Liver (tissue), 8 donors: ENCODE measurements at regions not wholly inside any gene's neighbourhood (a gene's known extent, or its start where the extent isn't known, plus 50 kb on each side); places are given as distances from the start of the nearest gene placed in this dataset.
A peak's percentile ranks its signal among the peaks of the same experiment; 100 is the strongest.

Source experiments
- DNase-seq: peaks from one replicate; pipeline ENCODE4 v3.0.0-alpha.2; 2017; ENCODE audit warnings: low spot score
- H3K27ac ChIP-seq, 2 donors: one replicate each; pipeline ENCODE4 v1.7.0; 2013; ENCODE audit warnings: inconsistent platforms in 2 of 2, low read length in 2 of 2, control low read depth in 1 of 2, low read depth in 1 of 2, mild to moderate bottlenecking in 1 of 2
- H3K27me3 ChIP-seq, 4 donors: one replicate each; pipeline versions ENCODE4 v1.6.1 to v1.7.0; 2013; ENCODE audit warnings: low read length in 3 of 4, inconsistent platforms in 1 of 4, mild to moderate bottlenecking in 1 of 4, moderate library complexity in 1 of 4; ENCODE audit not compliant: control insufficient read depth in 4 of 4, insufficient read depth in 4 of 4
- H3K36me3 ChIP-seq, 4 donors: one replicate each; pipeline versions ENCODE4 v1.6.1 to v1.7.0; 2013; ENCODE audit warnings: low read length in 3 of 4, mild to moderate bottlenecking in 3 of 4, low read depth in 1 of 4, moderate library complexity in 1 of 4; ENCODE audit not compliant: control insufficient read depth in 4 of 4, insufficient read depth in 3 of 4
- H3K4me1 ChIP-seq, 4 donors: one replicate each; pipeline versions ENCODE4 v1.6.1 to v1.7.0; 2013; ENCODE audit warnings: low read length in 3 of 4, mild to moderate bottlenecking in 3 of 4, moderate library complexity in 1 of 4; ENCODE audit not compliant: control insufficient read depth in 4 of 4, insufficient read depth in 4 of 4
- H3K4me3 ChIP-seq, 3 donors: one replicate each; pipeline versions ENCODE4 v1.6.1 to v1.7.0; 2013; ENCODE audit warnings: low read length in 3 of 3, control low read depth in 1 of 3, low read depth in 1 of 3, mild to moderate bottlenecking in 1 of 3
- H3K9ac ChIP-seq, 2 donors: one replicate each; pipeline ENCODE4 v1.7.0; 2013; ENCODE audit warnings: low read length in 2 of 2, mild to moderate bottlenecking in 2 of 2, moderate library complexity in 2 of 2, control low read depth in 1 of 2, low read depth in 1 of 2
- H3K9me3 ChIP-seq, 4 donors: one replicate each; pipeline versions ENCODE4 v1.6.1 to v1.7.0; 2013; ENCODE audit warnings: low read length in 3 of 4; ENCODE audit not compliant: control insufficient read depth in 4 of 4
- EGR1 ChIP-seq, 2 donors: IDR thresholded peaks; 2 replicates each; pipeline ENCODE4 v1.6.1; 2016 to 2018; ENCODE audit warnings: antibody characterized with exemption in 2 of 2, low read depth in 2 of 2
- FOXA1 ChIP-seq: IDR thresholded peaks from 2 replicates; pipeline ENCODE4 v1.6.1; 2016; ENCODE audit warnings: antibody characterized with exemption
- FOXA2 ChIP-seq: IDR thresholded peaks from 2 replicates; pipeline ENCODE4 v1.6.1; 2016; ENCODE audit warnings: antibody characterized with exemption
- GABPA ChIP-seq, 2 donors: IDR thresholded peaks in 1 of 2; conservative IDR thresholded peaks in 1 of 2; 2 replicates each; pipeline ENCODE4 v1.6.1; 2016; ENCODE audit warnings: antibody characterized with exemption in 2 of 2, mild to moderate bottlenecking in 1 of 2, moderate library complexity in 1 of 2
- HNF4A ChIP-seq, 2 donors: conservative IDR thresholded peaks; 2 replicates each; pipeline ENCODE4 v1.6.1; 2016; ENCODE audit warnings: antibody characterized with exemption in 2 of 2, mild to moderate bottlenecking in 2 of 2
- HNF4G ChIP-seq: IDR thresholded peaks from 2 replicates; pipeline ENCODE4 v1.6.1; 2016; ENCODE audit warnings: antibody characterized with exemption
- JUND ChIP-seq, 2 donors: IDR thresholded peaks; 2 replicates each; pipeline ENCODE4 v1.6.1; 2016; ENCODE audit warnings: antibody characterized with exemption in 2 of 2
- NR2F2 ChIP-seq: IDR thresholded peaks from 2 replicates; pipeline ENCODE4 v1.6.1; 2016; ENCODE audit warnings: antibody characterized with exemption
- RAD21 ChIP-seq, 2 donors: IDR thresholded peaks; 2 replicates each; pipeline ENCODE4 v1.6.1; 2016; ENCODE audit warnings: antibody characterized with exemption in 2 of 2, mild to moderate bottlenecking in 2 of 2
- RXRA ChIP-seq, 2 donors: IDR thresholded peaks; 2 replicates each; pipeline ENCODE4 v1.6.1; 2017 to 2018; ENCODE audit warnings: antibody characterized with exemption in 2 of 2, mild to moderate bottlenecking in 1 of 2
- SP1 ChIP-seq: IDR thresholded peaks from 2 replicates; pipeline ENCODE4 v1.6.1; 2018; ENCODE audit warnings: antibody characterized with exemption, mild to moderate bottlenecking
- TAF1 ChIP-seq: conservative IDR thresholded peaks from 2 replicates; pipeline ENCODE4 v1.6.1; 2016; ENCODE audit warnings: antibody characterized with exemption, mild to moderate bottlenecking
- YY1 ChIP-seq: IDR thresholded peaks from 2 replicates; pipeline ENCODE4 v1.6.1; 2016; ENCODE audit warnings: antibody characterized with exemption, mild to moderate bottlenecking
- WGBS: extraction: QIAGEN DNeasy Blood & Tissue Kit; methylation state at CpG from one replicate; pipeline ENCODE4 v1.1.7; 2013; 5-methylcytosine and 5-hydroxymethylcytosine counted together
- TF ChIP-seq, protein P1 (sequence below): fragments of 150-350 bp; IDR thresholded peaks from 2 replicates; pipeline ENCODE4 v1.5.1; 2017; ENCODE audit warnings: improper control_type of control experiment, low read depth, low read length; ENCODE audit not compliant: missing input control
- TF ChIP-seq, protein P2 (sequence below): IDR thresholded peaks from 2 replicates; pipeline ENCODE4 v1.6.1; 2016; ENCODE audit warnings: antibody characterized with exemption
- TF ChIP-seq, protein P3 (sequence below): IDR thresholded peaks from 2 replicates; pipeline ENCODE4 v1.6.1; 2016; ENCODE audit warnings: antibody characterized with exemption
- TF ChIP-seq, protein P4 (sequence below): IDR thresholded peaks from 2 replicates; pipeline ENCODE4 v1.6.1; 2016; ENCODE audit warnings: antibody characterized with exemption
- donor health status: healthy.
- donor health status: healthy.
- donor health status: healthy.
- donor health status: healthy.
- donor health status: healthy.

DNA sequence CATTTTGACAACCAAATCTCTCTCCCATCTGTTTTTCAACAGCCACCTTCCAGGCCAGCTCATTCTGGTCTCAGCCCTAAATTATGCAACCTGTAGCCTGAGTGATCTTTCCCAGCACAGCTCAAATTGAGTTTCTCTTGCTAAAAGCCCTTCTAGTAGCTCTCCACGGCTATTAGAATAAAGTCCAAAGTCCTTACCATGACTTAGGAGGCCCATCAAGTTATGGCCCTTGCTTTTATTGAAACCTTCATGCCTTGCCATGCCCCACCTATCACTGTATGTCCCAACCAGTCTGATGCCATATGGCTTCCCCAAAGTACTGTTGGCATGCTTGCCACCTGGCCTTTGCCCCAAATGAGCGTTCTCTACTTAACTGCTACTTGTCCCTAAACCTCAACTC is 303.5 kb upstream of the GADL1 start (continued):
- TF ChIP-seq JUND (IDR thresholded peaks at IDR 0.05) = peak in 1 of 2 donors; percentile 8
- TF ChIP-seq EGR1 (IDR thresholded peaks at IDR 0.05; ENCODE audit: low read depth in 2 of 2) = no peak
- TF ChIP-seq, protein P1, sequence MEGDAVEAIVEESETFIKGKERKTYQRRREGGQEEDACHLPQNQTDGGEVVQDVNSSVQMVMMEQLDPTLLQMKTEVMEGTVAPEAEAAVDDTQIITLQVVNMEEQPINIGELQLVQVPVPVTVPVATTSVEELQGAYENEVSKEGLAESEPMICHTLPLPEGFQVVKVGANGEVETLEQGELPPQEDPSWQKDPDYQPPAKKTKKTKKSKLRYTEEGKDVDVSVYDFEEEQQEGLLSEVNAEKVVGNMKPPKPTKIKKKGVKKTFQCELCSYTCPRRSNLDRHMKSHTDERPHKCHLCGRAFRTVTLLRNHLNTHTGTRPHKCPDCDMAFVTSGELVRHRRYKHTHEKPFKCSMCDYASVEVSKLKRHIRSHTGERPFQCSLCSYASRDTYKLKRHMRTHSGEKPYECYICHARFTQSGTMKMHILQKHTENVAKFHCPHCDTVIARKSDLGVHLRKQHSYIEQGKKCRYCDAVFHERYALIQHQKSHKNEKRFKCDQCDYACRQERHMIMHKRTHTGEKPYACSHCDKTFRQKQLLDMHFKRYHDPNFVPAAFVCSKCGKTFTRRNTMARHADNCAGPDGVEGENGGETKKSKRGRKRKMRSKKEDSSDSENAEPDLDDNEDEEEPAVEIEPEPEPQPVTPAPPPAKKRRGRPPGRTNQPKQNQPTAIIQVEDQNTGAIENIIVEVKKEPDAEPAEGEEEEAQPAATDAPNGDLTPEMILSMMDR = no peak
- no peak for TF ChIP-seq GABPA (IDR thresholded peaks at IDR 0.05 in 1 of 2, conservative IDR thresholded peaks at IDR 0.05 in 1 of 2)
- TF ChIP-seq FOXA1 = no peak

DNA sequence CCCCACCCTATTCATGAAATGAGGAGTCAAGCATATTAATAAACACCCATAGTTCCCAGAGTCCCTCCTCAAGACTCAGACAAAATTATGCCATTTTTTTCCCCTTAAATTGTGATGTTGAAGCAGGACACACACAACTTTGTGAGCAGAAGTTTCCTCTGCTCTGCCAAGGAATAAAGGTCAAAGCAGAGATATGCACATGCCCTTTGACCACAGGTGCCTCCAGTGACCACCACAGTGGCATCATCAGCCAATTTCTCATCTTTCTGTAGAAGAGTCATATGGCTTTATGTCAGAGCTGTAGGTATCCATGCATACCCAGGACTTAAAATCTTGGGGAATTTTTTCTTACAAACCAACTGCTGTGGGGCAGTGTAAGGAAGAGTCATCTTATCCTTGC is 304.4 kb upstream of the GADL1 start:
- Histone ChIP-seq H3K9ac (no peak overlapping the region), H3K27ac (no peak overlapping the region), H3K4me3 (no peak overlapping the region), H3K27me3 (no peaks in the 10 kb centered on the region), H3K36me3 (no peaks in the 10 kb centered on the region), H3K9me3 (no peaks in the 10 kb centered on the region), H3K4me1 (peaks cover 4 to 21% (median 11%) of the 10 kb centered on the region in 4 donors)
- TF ChIP-seq SP1 (peak; percentile 12), HNF4G (peak; percentile 24), GABPA (IDR thresholded peaks at IDR 0.05 in 1 of 2, conservative IDR thresholded peaks at IDR 0.05 in 1 of 2) (no peak), TAF1 (no peak), RAD21 (IDR thresholded peaks at IDR 0.05) (no peak), HNF4A (conservative IDR thresholded peaks at IDR 0.05) (peak; percentile 43 to 51)
- TF ChIP-seq, protein P2, sequence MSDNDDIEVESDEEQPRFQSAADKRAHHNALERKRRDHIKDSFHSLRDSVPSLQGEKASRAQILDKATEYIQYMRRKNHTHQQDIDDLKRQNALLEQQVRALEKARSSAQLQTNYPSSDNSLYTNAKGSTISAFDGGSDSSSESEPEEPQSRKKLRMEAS = no peak
- TF ChIP-seq, protein P1 = no peak
- TF ChIP-seq, protein P3, sequence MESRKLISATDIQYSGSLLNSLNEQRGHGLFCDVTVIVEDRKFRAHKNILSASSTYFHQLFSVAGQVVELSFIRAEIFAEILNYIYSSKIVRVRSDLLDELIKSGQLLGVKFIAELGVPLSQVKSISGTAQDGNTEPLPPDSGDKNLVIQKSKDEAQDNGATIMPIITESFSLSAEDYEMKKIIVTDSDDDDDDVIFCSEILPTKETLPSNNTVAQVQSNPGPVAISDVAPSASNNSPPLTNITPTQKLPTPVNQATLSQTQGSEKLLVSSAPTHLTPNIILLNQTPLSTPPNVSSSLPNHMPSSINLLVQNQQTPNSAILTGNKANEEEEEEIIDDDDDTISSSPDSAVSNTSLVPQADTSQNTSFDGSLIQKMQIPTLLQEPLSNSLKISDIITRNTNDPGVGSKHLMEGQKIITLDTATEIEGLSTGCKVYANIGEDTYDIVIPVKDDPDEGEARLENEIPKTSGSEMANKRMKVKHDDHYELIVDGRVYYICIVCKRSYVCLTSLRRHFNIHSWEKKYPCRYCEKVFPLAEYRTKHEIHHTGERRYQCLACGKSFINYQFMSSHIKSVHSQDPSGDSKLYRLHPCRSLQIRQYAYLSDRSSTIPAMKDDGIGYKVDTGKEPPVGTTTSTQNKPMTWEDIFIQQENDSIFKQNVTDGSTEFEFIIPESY = no peak
- DNase-seq = no peak

DNA sequence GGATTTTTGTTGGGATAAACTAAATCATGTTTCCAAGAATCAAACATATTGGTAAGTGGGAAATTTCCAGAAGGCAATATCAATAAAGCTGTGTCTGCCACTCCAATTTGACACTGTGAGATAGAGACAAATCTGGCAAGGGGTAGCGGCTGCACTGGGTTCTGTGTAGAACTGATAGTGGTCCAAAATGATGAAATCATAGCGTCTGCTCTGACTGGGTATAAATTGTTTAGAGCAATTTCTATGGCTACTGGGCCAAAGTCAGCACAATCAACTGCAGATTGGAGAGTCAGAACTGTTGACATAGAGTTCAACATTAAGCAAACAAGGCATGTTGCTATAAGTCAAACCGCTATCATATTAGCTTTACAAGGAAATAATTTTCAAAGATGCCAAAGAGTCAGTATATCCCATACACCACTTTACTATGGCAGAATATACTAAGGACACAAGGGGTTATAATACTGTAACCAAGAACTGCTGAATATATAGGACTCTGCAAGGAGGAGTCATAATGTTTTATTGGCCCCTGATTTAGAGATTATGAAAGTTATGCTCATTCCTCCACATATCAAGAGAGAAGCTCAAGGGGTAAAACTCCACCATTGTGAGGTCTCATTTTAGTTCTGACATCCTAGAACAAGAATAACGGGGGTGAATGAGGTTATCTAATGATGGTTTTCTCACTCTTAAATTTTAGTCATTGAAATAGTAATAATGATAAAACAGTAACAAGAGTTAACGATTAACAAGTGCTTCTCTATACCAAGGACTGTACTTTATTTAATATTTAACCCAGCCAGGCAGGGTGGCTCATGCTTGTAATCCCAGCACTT is 309.7 kb upstream of the GADL1 start:
- Histone ChIP-seq H3K9ac (no peak overlapping the region), H3K27me3 (no peaks in the 10 kb centered on the region), H3K27ac (no peak overlapping the region), H3K9me3 (no peaks in the 10 kb centered on the region), H3K4me1 (peaks cover 0 to 11% (median 2%) of the 10 kb centered on the region in 4 donors), H3K36me3 (no peaks in the 10 kb centered on the region), H3K4me3 (no peak overlapping the region)
- DNase-seq = no peak
- WGBS = 35% methylated on average over 5 of the region's 5 CpGs
- TF ChIP-seq SP1 = peak; percentile 72
- TF ChIP-seq EGR1 (IDR thresholded peaks at IDR 0.05; ENCODE audit: low read depth in 2 of 2) = no peak
- TF ChIP-seq NR2F2 = no peak
- TF ChIP-seq HNF4A (conservative IDR thresholded peaks at IDR 0.05) = peak; percentile 60 to 66
- TF ChIP-seq, protein P4, sequence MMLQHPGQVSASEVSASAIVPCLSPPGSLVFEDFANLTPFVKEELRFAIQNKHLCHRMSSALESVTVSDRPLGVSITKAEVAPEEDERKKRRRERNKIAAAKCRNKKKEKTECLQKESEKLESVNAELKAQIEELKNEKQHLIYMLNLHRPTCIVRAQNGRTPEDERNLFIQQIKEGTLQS = peak; percentile 77
- TF ChIP-seq GABPA (IDR thresholded peaks at IDR 0.05 in 1 of 2, conservative IDR thresholded peaks at IDR 0.05 in 1 of 2) = no peak
- TF ChIP-seq YY1 = peak; percentile 50
- no peak for TF ChIP-seq HNF4G
- TF ChIP-seq, protein P1 = no peak
- TF ChIP-seq JUND (IDR thresholded peaks at IDR 0.05) = peak in 1 of 2 donors; percentile 35
- TF ChIP-seq RXRA (IDR thresholded peaks at IDR 0.05) = peak in 1 of 2 donors; percentile 51
- TF ChIP-seq FOXA2 = peak; percentile 71
